ENCODE measurements at regions not wholly inside any gene's neighbourhood (a gene's known extent, or its start where the extent isn't known, plus 50 kb on each side); places are given as distances from the start of the nearest gene placed in this dataset.

DNA sequence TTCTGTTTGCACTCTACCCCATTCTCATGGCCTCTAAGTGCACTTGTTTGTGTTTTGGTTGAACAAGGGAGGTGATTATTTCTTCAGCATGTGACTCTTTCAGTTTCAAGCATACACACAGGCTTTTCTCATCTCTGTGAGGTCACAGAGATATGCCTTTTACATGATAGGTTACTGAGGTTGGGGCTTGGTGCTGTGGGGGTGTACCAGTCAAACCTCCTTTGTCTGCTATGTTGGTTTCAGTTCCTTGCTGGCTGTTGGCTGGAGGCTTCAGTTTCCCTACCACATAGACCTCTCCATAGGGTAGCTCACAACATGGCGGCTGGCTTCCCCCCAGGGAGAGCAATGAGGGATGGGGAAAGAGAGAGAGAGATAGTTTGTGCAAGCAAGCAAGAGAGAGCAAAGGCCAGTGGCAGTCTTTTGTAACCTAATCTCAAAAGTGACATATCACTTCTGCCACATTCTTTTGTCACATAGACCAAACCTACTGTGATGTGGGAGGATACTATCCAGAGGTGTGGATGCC lies 96.7 kb upstream of the SEMA6A start:
- TF ChIP-seq POLR2A (IDR thresholded peaks at IDR 0.05) (no peak), POLR2AphosphoS5 (IDR thresholded peaks at IDR 0.05) (no peak)
- TF ChIP-seq, protein P1, sequence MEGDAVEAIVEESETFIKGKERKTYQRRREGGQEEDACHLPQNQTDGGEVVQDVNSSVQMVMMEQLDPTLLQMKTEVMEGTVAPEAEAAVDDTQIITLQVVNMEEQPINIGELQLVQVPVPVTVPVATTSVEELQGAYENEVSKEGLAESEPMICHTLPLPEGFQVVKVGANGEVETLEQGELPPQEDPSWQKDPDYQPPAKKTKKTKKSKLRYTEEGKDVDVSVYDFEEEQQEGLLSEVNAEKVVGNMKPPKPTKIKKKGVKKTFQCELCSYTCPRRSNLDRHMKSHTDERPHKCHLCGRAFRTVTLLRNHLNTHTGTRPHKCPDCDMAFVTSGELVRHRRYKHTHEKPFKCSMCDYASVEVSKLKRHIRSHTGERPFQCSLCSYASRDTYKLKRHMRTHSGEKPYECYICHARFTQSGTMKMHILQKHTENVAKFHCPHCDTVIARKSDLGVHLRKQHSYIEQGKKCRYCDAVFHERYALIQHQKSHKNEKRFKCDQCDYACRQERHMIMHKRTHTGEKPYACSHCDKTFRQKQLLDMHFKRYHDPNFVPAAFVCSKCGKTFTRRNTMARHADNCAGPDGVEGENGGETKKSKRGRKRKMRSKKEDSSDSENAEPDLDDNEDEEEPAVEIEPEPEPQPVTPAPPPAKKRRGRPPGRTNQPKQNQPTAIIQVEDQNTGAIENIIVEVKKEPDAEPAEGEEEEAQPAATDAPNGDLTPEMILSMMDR (IDR thresholded peaks at IDR 0.05) = no peak
